ENCODE measurements at regions not wholly inside any gene's neighbourhood (a gene's known extent, or its start where the extent isn't known, plus 50 kb on each side); places are given as distances from the start of the nearest gene placed in this dataset.

GRCh38 chr10:10389182-10389581 lies 628.5 kb upstream of the CELF2 start:
- ATAC-seq (no peak), DNase-seq (no peak)
- H3K4me3 ChIP-seq = no peak overlapping the region
- H3K36me3 ChIP-seq (ENCODE audit: low read depth) = no peaks in the 10 kb centered on the region
- no peaks in the 10 kb centered on the region for H3K4me1 ChIP-seq (ENCODE audit: low read depth)
- intact Hi-C loops (cut with DNase I, micrococcal nuclease) = no loop called here
- no peak for TF ChIP-seq CTCF (IDR thresholded peaks at IDR 0.05)
- no peaks in the 10 kb centered on the region for H3K9me3 ChIP-seq

DNA sequence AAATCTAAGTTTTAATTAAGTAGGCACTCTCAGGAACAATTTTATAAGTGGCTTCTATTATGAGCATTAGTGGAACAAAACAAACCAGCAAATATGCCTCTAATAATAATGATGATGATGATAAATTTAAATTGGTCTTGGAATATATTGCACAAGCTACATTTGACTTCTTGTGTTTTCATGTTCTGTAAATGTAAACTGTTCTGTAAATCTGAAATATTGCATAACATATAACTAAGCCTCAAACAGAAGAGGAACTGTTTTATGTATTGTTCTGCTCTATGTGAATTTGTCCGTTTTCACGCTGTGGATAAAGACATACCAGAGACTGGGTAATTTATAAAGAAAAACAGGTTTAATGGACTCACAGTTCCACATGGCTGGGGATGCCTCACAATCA lies 625.2 kb upstream of the CELF2 start:
- intact Hi-C loops (cut with DNase I, micrococcal nuclease) = no loop called here
- Histone ChIP-seq H3K4me3 (no peak overlapping the region), H3K4me1 (ENCODE audit: low read depth) (no peaks in the 10 kb centered on the region), H3K9me3 (no peaks in the 10 kb centered on the region), H3K36me3 (ENCODE audit: low read depth) (no peaks in the 10 kb centered on the region)
- no peak for DNase-seq
- TF ChIP-seq CTCF (IDR thresholded peaks at IDR 0.05) = no peak
- ATAC-seq = no peak

- intact Hi-C loops (cut with DNase I, micrococcal nuclease) = no loop called here
- no peak for TF ChIP-seq CTCF (IDR thresholded peaks at IDR 0.05)
- Histone ChIP-seq H3K4me1 (ENCODE audit: low read depth) (no peaks in the 10 kb centered on the region), H3K36me3 (ENCODE audit: low read depth) (no peaks in the 10 kb centered on the region), H3K9me3 (no peaks in the 10 kb centered on the region), H3K4me3 (no peak overlapping the region)
- DNase-seq (no peak), ATAC-seq (no peak)
Measured at GRCh38 chr10:10394933-10395658, 622.6 kb upstream of the CELF2 start.

DNA sequence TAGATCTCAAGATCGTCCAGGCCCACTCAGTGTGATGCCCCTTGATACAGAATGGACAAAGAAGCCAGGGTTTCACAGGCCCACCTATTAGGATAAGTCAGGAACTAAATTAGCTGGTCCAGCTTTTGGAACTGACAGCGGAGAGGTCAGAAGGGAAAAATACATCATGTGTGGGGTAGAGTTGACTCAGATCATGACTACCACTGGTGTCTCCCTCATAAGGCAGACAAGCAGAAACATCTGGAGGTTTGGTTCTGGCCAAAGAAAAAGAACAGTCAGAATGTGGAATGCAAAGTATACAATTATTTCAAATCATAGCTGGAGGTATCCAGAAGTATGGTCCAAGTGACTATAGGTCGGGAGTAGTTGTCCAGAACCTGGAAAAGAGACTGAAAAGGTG lies 621.1 kb upstream of the CELF2 start:
- no peak for ATAC-seq
- Histone ChIP-seq H3K4me3 (no peak overlapping the region), H3K36me3 (ENCODE audit: low read depth) (no peaks in the 10 kb centered on the region), H3K9me3 (no peaks in the 10 kb centered on the region), H3K4me1 (ENCODE audit: low read depth) (no peaks in the 10 kb centered on the region)
- intact Hi-C loops (cut with DNase I, micrococcal nuclease) = no loop called here
- no peak for TF ChIP-seq CTCF (IDR thresholded peaks at IDR 0.05)
- DNase-seq = no peak

DNA sequence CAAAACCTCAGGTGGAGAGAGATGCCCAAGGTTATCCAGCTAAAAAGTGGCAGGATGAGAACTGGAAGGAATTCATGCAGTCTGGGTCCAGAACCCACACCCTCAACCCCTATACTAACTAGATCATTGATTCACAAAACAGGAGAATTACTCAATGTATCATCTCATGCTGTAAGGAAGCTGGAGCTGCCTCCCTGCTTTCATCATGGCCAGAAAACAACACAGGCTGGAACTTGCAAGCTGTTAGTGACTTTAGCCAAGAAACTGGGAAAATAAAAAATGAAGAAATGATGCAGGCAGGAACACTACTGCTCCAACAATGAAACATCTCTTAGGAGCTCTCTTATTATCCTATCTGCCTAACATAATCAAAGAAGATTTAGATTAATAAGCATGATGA lies 619.8 kb upstream of the CELF2 start:
- H3K4me3 ChIP-seq = no peak overlapping the region

More for the DNA sequence above, 619.8 kb upstream of the CELF2 start:
- Histone ChIP-seq H3K36me3 (ENCODE audit: low read depth) (no peaks in the 10 kb centered on the region), H3K4me1 (ENCODE audit: low read depth) (no peaks in the 10 kb centered on the region), H3K9me3 (no peaks in the 10 kb centered on the region)
- ATAC-seq = no peak
- no peak for DNase-seq
- TF ChIP-seq CTCF (IDR thresholded peaks at IDR 0.05) = no peak
- intact Hi-C loops (cut with DNase I, micrococcal nuclease) = no loop called here

Measured in mucosa of descending colon (tissue), 3 donors.